HEK293 (cell line): ENCODE measurements at regions not wholly inside any gene's neighbourhood (a gene's known extent, or its start where the extent isn't known, plus 50 kb on each side); places are given as distances from the start of the nearest gene placed in this dataset.

Experiments used
- TCF7L2 ChIP-seq: IDR thresholded peaks from 2 replicates; pipeline ENCODE4 v1.6.1; 2011; ENCODE audit warnings: low read depth, mild to moderate bottlenecking, inconsistent platforms, low read length, moderate library complexity, borderline replicate concordance
- ZNF211 ChIP-seq: fragments of 450-650 bp; formaldehyde crosslinking; IDR thresholded peaks from 2 replicates; pipeline ENCODE4 v1.5.1; 2016; ENCODE audit warnings: low read depth, missing biosample characterization, missing genetic modification characterization
- ZNF37A ChIP-seq: fragments of 450-650 bp; IDR thresholded peaks from 2 replicates; pipeline ENCODE4 v1.5.1; 2018; ENCODE audit warnings: missing biosample characterization, missing genetic modification characterization
- TF ChIP-seq, protein P1 (sequence below): fragments of 450-650 bp; formaldehyde crosslinking; IDR thresholded peaks from 2 replicates; pipeline ENCODE4 v1.5.1; 2016; ENCODE audit warnings: missing biosample characterization, missing genetic modification characterization
- TF ChIP-seq, protein P2 (sequence below): fragments of 450-650 bp; formaldehyde crosslinking; IDR thresholded peaks from 2 replicates; pipeline ENCODE4 v1.5.1; 2016; ENCODE audit warnings: missing biosample characterization, missing genetic modification characterization
- TF ChIP-seq, protein P3 (sequence below): IDR thresholded peaks from 2 replicates; pipeline ENCODE4 v1.6.1; 2011; ENCODE audit warnings: mild to moderate bottlenecking, low read depth, low read length, borderline replicate concordance

DNA sequence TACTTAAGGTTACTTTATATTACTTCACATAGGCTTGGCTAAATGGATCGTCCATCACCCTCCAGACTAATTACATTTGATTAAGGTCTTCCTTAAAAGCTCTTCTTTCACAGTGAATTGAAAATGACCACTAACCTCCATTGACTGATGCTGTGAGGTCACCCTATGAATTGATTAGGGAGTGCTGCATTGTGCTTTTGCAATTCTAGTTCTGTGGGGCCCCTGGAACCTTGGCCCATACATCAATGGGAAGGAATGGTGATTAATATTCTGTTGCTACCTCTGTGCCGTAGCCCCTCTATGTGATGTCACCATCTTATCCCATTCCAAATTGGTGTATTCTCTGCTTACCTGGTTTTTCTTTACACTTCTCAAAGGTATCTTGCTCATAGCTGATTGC, 682.2 kb downstream of the SQOR start:
- TF ChIP-seq ZNF211 (tag by site-specific recombination), result no peak
- TF ChIP-seq, protein P1, sequence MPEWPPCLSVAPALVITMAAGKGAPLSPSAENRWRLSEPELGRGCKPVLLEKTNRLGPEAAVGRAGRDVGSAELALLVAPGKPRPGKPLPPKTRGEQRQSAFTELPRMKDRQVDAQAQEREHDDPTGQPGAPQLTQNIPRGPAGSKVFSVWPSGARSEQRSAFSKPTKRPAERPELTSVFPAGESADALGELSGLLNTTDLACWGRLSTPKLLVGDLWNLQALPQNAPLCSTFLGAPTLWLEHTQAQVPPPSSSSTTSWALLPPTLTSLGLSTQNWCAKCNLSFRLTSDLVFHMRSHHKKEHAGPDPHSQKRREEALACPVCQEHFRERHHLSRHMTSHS, result no peak
- no peak for TF ChIP-seq TCF7L2
- TF ChIP-seq ZNF37A (tag by site-specific recombination), result no peak
- TF ChIP-seq, protein P2, sequence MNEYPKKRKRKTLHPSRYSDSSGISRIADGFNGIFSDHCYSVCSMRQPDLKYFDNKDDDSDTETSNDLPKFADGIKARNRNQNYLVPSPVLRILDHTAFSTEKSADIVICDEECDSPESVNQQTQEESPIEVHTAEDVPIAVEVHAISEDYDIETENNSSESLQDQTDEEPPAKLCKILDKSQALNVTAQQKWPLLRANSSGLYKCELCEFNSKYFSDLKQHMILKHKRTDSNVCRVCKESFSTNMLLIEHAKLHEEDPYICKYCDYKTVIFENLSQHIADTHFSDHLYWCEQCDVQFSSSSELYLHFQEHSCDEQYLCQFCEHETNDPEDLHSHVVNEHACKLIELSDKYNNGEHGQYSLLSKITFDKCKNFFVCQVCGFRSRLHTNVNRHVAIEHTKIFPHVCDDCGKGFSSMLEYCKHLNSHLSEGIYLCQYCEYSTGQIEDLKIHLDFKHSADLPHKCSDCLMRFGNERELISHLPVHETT (tag by site-specific recombination), result no peak
- TF ChIP-seq, protein P3, sequence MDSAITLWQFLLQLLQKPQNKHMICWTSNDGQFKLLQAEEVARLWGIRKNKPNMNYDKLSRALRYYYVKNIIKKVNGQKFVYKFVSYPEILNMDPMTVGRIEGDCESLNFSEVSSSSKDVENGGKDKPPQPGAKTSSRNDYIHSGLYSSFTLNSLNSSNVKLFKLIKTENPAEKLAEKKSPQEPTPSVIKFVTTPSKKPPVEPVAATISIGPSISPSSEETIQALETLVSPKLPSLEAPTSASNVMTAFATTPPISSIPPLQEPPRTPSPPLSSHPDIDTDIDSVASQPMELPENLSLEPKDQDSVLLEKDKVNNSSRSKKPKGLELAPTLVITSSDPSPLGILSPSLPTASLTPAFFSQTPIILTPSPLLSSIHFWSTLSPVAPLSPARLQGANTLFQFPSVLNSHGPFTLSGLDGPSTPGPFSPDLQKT, result no peak
